ENCODE measurements at regions not wholly inside any gene's neighbourhood (a gene's known extent, or its start where the extent isn't known, plus 50 kb on each side); places are given as distances from the start of the nearest gene placed in this dataset.

GRCh38 chr5:74262544-74263207 lies 377.9 kb downstream of the ENC1 start:
- no peak overlapping the region for H3K4me3 Mint-ChIP-seq
- H3K4me1 Mint-ChIP-seq (ENCODE audit: low read depth), result peaks cover 16% of the 10 kb centered on the region
- no peak overlapping the region for H3K27ac Mint-ChIP-seq
- TF ChIP-seq CTCF (IDR thresholded peaks at IDR 0.05), result no peak
- peaks cover 4% of the 10 kb centered on the region for H3K27me3 Mint-ChIP-seq (ENCODE audit: insufficient read depth)
- no peaks in the 10 kb centered on the region for H3K9me3 Mint-ChIP-seq
- no peaks in the 10 kb centered on the region for H3K36me3 Mint-ChIP-seq (ENCODE audit: low read depth)
- no peak for DNase-seq

GRCh38 chr5:74261866-74262265 lies 378.7 kb downstream of the ENC1 start:
- H3K36me3 Mint-ChIP-seq (ENCODE audit: low read depth), result no peaks in the 10 kb centered on the region
- no peaks in the 10 kb centered on the region for H3K9me3 Mint-ChIP-seq
- no peak overlapping the region for H3K27ac Mint-ChIP-seq
- DNase-seq, result no peak
- TF ChIP-seq CTCF (IDR thresholded peaks at IDR 0.05), result no peak
- peaks cover 2% of the 10 kb centered on the region for H3K27me3 Mint-ChIP-seq (ENCODE audit: insufficient read depth)
- peaks cover 22% of the 10 kb centered on the region for H3K4me1 Mint-ChIP-seq (ENCODE audit: low read depth)
- H3K4me3 Mint-ChIP-seq, result no peak overlapping the region

- TF ChIP-seq CTCF (IDR thresholded peaks at IDR 0.05), result no peak
- Mint-ChIP-seq H3K9me3 (no peaks in the 10 kb centered on the region), H3K4me1 (ENCODE audit: low read depth) (peaks cover 22% of the 10 kb centered on the region), H3K4me3 (no peak overlapping the region), H3K36me3 (ENCODE audit: low read depth) (no peaks in the 10 kb centered on the region), H3K27ac (no peak overlapping the region), H3K27me3 (ENCODE audit: insufficient read depth) (peaks cover 2% of the 10 kb centered on the region)
- no peak for DNase-seq
These were observed 379.1 kb downstream of the ENC1 start for GRCh38 chr5:74261421-74261820.

GRCh38 chr5:74259572-74259971 lies 381.0 kb downstream of the ENC1 start:
- H3K36me3 Mint-ChIP-seq (ENCODE audit: low read depth), result no peaks in the 10 kb centered on the region
- no peak for DNase-seq
- peaks cover 2% of the 10 kb centered on the region for H3K27me3 Mint-ChIP-seq (ENCODE audit: insufficient read depth)
- peak; percentile 21; the same call in 1 of the 2 replicates for TF ChIP-seq CTCF (IDR thresholded peaks at IDR 0.05)
- H3K9me3 Mint-ChIP-seq, result no peaks in the 10 kb centered on the region
- no peak overlapping the region for H3K27ac Mint-ChIP-seq
- H3K4me3 Mint-ChIP-seq, result no peak overlapping the region
- peaks cover 22% of the 10 kb centered on the region for H3K4me1 Mint-ChIP-seq (ENCODE audit: low read depth)

GRCh38 chr5:74258314-74258665 lies 382.2 kb downstream of the ENC1 start:
- H3K4me3 Mint-ChIP-seq, result no peak overlapping the region
- no peak for TF ChIP-seq CTCF (IDR thresholded peaks at IDR 0.05)
- H3K27ac Mint-ChIP-seq, result no peak overlapping the region
- H3K4me1 Mint-ChIP-seq (ENCODE audit: low read depth), result peaks cover 15% of the 10 kb centered on the region
- peaks cover 2% of the 10 kb centered on the region for H3K27me3 Mint-ChIP-seq (ENCODE audit: insufficient read depth)
- no peaks in the 10 kb centered on the region for H3K36me3 Mint-ChIP-seq (ENCODE audit: low read depth)
- no peaks in the 10 kb centered on the region for H3K9me3 Mint-ChIP-seq
- DNase-seq, result no peak
